ENCODE measurements at regions not wholly inside any gene's neighbourhood (a gene's known extent, or its start where the extent isn't known, plus 50 kb on each side); places are given as distances from the start of the nearest gene placed in this dataset.

DNA sequence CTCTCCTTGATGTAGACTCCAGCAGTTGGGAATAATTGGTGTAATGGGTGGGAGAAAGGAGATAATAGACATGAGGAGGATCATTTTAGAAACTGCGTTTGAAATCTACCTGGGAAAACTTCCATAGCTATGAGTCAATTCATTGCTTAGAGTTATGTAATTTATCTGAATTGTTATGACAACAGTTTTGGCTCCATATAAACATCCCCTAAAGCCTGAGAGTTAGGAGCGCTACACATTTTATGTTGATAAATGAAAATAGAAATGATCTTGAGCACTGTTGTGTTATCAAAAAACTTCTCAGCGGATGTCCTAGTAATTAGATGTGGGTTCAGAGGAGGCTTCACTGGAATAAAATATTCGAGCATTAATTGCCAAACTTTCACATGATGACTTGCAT is 573.4 kb downstream of the TSN start:
- H3K27me3 ChIP-seq = no peaks in the 10 kb centered on the region
- TF ChIP-seq POLR2A (IDR thresholded peaks at IDR 0.05) = no peak
- TF ChIP-seq, protein P1, sequence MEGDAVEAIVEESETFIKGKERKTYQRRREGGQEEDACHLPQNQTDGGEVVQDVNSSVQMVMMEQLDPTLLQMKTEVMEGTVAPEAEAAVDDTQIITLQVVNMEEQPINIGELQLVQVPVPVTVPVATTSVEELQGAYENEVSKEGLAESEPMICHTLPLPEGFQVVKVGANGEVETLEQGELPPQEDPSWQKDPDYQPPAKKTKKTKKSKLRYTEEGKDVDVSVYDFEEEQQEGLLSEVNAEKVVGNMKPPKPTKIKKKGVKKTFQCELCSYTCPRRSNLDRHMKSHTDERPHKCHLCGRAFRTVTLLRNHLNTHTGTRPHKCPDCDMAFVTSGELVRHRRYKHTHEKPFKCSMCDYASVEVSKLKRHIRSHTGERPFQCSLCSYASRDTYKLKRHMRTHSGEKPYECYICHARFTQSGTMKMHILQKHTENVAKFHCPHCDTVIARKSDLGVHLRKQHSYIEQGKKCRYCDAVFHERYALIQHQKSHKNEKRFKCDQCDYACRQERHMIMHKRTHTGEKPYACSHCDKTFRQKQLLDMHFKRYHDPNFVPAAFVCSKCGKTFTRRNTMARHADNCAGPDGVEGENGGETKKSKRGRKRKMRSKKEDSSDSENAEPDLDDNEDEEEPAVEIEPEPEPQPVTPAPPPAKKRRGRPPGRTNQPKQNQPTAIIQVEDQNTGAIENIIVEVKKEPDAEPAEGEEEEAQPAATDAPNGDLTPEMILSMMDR (IDR thresholded peaks at IDR 0.05) = no peak
- TF ChIP-seq EP300 (IDR thresholded peaks at IDR 0.05) = no peak
- no peak overlapping the region for H3K27ac ChIP-seq
- no peaks in the 10 kb centered on the region for H3K9me3 ChIP-seq
- WGBS, 3 donors = 10 to 21% (median 13%) methylated on average over 4 of the region's 4 CpGs
- no peak for DNase-seq
- no peak overlapping the region for H3K4me3 ChIP-seq
- intact Hi-C loops (cut with DNase I) = no loop called here
- H3K4me1 ChIP-seq (ENCODE audit: insufficient read depth) = no peaks in the 10 kb centered on the region
- no peaks in the 10 kb centered on the region for H3K36me3 ChIP-seq

DNA sequence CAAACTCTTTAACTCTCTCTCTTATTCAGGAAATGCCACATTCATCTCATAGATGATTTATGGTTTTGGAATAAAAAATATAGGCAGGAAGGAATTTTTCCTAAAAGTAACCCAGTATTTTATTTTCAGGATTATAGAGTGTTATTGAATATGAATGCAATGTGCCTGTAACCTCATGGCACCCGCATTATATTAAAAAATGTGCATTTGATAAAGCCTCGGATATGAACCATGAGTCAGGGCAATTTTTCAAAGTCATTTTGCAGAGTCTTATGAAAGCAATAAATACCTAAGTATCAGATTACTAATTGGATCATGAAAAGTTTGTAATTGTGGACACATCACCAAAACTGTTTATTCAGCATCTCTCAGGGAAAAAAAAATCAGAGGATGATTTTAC is 573.8 kb downstream of the TSN start:
- TF ChIP-seq EP300 (IDR thresholded peaks at IDR 0.05) (no peak), POLR2A (IDR thresholded peaks at IDR 0.05) (no peak)
- TF ChIP-seq, protein P1 (IDR thresholded peaks at IDR 0.05) = no peak
- DNase-seq = no peak
- no peaks in the 10 kb centered on the region for H3K27me3 ChIP-seq
- 41 to 43% (median 41%) methylated on average over 2 of the region's 2 CpGs for WGBS, 3 donors
- H3K4me1 ChIP-seq (ENCODE audit: insufficient read depth) = no peaks in the 10 kb centered on the region
- H3K9me3 ChIP-seq = no peaks in the 10 kb centered on the region
- no peaks in the 10 kb centered on the region for H3K36me3 ChIP-seq
- intact Hi-C loops (cut with DNase I) = no loop called here
- H3K4me3 ChIP-seq = no peak overlapping the region
- no peak overlapping the region for H3K27ac ChIP-seq

DNA sequence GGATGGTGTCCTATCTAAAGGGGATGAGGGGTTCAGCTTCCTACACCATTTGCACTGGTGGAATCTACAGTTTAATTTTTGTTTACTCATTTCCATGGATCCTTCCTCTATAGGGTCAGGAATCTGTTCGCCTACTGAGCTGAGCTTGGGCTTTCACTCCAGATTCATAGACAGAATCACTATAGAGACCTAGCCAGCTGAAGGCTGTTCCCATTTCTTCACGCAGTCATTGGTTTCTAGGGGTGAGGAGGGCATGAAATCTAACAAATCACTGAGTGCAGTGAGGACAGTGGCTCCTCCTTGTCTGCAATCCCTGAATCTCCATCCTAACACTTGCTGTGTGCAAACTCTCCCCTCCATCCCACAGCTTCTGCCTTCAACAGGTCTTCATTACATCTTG is 578.5 kb downstream of the TSN start:
- no peak overlapping the region for H3K27ac ChIP-seq
- no peaks in the 10 kb centered on the region for H3K27me3 ChIP-seq
- DNase-seq = no peak
- intact Hi-C loops (cut with DNase I) = no loop called here
- no peaks in the 10 kb centered on the region for H3K36me3 ChIP-seq
- H3K9me3 ChIP-seq = no peaks in the 10 kb centered on the region
- TF ChIP-seq POLR2A (IDR thresholded peaks at IDR 0.05) (no peak), EP300 (IDR thresholded peaks at IDR 0.05) (no peak)
- TF ChIP-seq, protein P1 (IDR thresholded peaks at IDR 0.05) = no peak
- H3K4me3 ChIP-seq = no peak overlapping the region
- 71 to 87% (median 80%) methylated on average over 2 of the region's 2 CpGs for WGBS, 3 donors
- H3K4me1 ChIP-seq (ENCODE audit: insufficient read depth) = no peaks in the 10 kb centered on the region

DNA sequence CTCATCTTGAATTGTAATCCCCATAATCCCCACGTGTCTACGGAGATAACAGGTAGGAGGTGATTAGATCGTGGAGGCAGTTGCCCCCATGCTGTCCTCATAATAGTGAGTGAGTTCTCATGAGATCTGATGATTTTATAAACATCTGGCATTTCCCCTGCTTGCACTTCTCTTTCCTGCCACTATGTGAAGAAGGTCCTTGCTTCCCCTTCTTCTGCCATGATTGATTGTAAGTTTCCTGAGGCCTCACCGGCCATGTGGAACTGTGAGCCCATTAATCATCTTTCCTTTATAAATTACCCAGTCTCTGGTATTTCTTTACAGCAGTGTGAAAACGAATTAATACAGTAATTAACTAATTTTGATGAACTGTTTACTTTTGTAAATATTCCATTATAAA is 582.5 kb downstream of the TSN start:
- H3K4me3 ChIP-seq = no peak overlapping the region
- no peaks in the 10 kb centered on the region for H3K4me1 ChIP-seq (ENCODE audit: insufficient read depth)
- WGBS, 3 donors = 64 to 77% (median 72%) methylated on average over 5 of the region's 5 CpGs
- H3K36me3 ChIP-seq = no peaks in the 10 kb centered on the region
- DNase-seq = no peak
- no peak overlapping the region for H3K27ac ChIP-seq
- no peaks in the 10 kb centered on the region for H3K27me3 ChIP-seq
- no peaks in the 10 kb centered on the region for H3K9me3 ChIP-seq
- TF ChIP-seq POLR2A (IDR thresholded peaks at IDR 0.05) = no peak
- TF ChIP-seq EP300 (IDR thresholded peaks at IDR 0.05) = no peak
- TF ChIP-seq, protein P1 (IDR thresholded peaks at IDR 0.05) = no peak
- intact Hi-C loops (cut with DNase I) = no loop called here

DNA sequence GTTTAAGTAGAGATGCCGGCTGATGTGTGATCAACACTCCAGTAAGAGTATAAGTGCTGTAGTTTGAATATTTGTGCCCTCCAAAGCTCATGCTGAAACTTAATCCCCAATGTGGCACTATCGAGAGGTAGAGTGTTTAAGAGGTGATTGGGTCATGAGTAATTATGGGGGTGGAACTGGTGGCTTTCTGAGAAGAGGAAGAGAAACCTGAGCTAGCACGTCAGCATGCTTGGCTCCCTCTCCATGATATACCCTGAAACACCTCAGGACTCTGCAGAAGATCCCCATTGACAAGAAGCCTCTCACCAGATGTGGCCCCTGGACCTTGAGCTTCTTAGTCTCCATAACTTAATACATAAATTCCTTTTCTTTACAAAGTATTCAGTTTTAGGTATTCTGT is 584.8 kb downstream of the TSN start:
- TF ChIP-seq EP300 (IDR thresholded peaks at IDR 0.05) = no peak
- no peak for TF ChIP-seq POLR2A (IDR thresholded peaks at IDR 0.05)
- TF ChIP-seq, protein P1 (IDR thresholded peaks at IDR 0.05) = no peak
- Histone ChIP-seq H3K9me3 (no peaks in the 10 kb centered on the region), H3K36me3 (no peaks in the 10 kb centered on the region), H3K4me3 (no peak overlapping the region), H3K27ac (no peak overlapping the region), H3K27me3 (no peaks in the 10 kb centered on the region), H3K4me1 (ENCODE audit: insufficient read depth) (no peaks in the 10 kb centered on the region)
- WGBS, 3 donors = 62 to 70% (median 67%) methylated on average over 3 of the region's 3 CpGs
- DNase-seq = no peak
- intact Hi-C loops (cut with DNase I) = no loop called here

Measured in ovary (tissue), 7 donors.